IMR-90 (cell line): ENCODE measurements at regions not wholly inside any gene's neighbourhood (a gene's known extent, or its start where the extent isn't known, plus 50 kb on each side); places are given as distances from the start of the nearest gene placed in this dataset.

ENCODE experiments used
- ATAC-seq: fragments of 200-7000 bp; cut with Tn5 transposase; 2 replicates; pipeline ENCODE4 v1.9.1; 2020; ENCODE audit warnings: low read depth, mild to moderate bottlenecking, moderate library complexity
- BruUV-seq: library from RNA; stranded (reverse); fragments of 400-500 nt; replicated peaks from 2 replicates; lab custom pipeline; 2021; lab: Mats Ljungman, UMichigan
- CTCF ChIA-PET: fragments of 300-600 bp; formaldehyde crosslinking; extraction: SDS; loops from one replicate; lab custom pipeline; 2021; ENCODE audit warnings: antibody characterized with exemption; lab: Yijun Ruan, JAX
- POLR2A ChIA-PET: fragments of 300-600 bp; sonication (Branson Sonifier 250); formaldehyde crosslinking; loops from one replicate; lab custom pipeline; 2022; ENCODE audit warnings: antibody characterized with exemption; ENCODE audit not compliant: unreplicated experiment; lab: Charles Lee
- DNase-seq: peaks from one replicate; pipeline ENCODE4 v3.0.0; 2013
- H2AFZ ChIP-seq: replicated peaks from 2 replicates; pipeline ENCODE3; 2013; ENCODE audit warnings: low read length, mild to moderate bottlenecking; ENCODE audit not compliant: poor library complexity
- H2AK5ac ChIP-seq: 2 replicates; pipeline ENCODE4 v1.6.1; 2013; ENCODE audit warnings: low read depth, low read length, inconsistent platforms
- H2AK9ac ChIP-seq: replicated peaks from 2 replicates; pipeline ENCODE3; 2013; ENCODE audit warnings: mild to moderate bottlenecking, low read depth, low read length, moderate library complexity; ENCODE audit not compliant: poor library complexity
- H2BK120ac ChIP-seq: 2 replicates; pipeline ENCODE4 v1.6.1; 2013; ENCODE audit warnings: low read depth, low read length, inconsistent platforms
- H2BK15ac ChIP-seq: 3 replicates; pipeline ENCODE4 v1.6.1; 2013; ENCODE audit warnings: low read depth, low read length, inconsistent platforms
- H2BK20ac ChIP-seq: 2 replicates; pipeline ENCODE4 v1.6.1; 2013; ENCODE audit warnings: low read depth, mild to moderate bottlenecking, inconsistent platforms, low read length, moderate library complexity
- H2BK5ac ChIP-seq: 2 replicates; pipeline ENCODE4 v1.6.1; 2013; ENCODE audit warnings: mild to moderate bottlenecking, low read depth, low read length, inconsistent platforms; ENCODE audit not compliant: poor library complexity, severe bottlenecking
- H3K14ac ChIP-seq: replicated peaks from 2 replicates; pipeline ENCODE4 v1.6.1; 2013; ENCODE audit warnings: low read depth, low read length, inconsistent platforms
- H3K18ac ChIP-seq: 2 replicates; pipeline ENCODE4 v1.6.1; 2013; ENCODE audit warnings: low read depth, low read length, control low read depth
- H3K23ac ChIP-seq: 2 replicates; pipeline ENCODE4 v1.6.1; 2013; ENCODE audit warnings: low read depth, low read length, inconsistent platforms
- H3K27ac ChIP-seq: 2 replicates; pipeline ENCODE4 v1.5.1; 2013; ENCODE audit warnings: mild to moderate bottlenecking, control low read depth, low read length; ENCODE audit not compliant: insufficient read depth
- H3K27me3 ChIP-seq: 2 replicates; pipeline ENCODE4 v1.6.1; 2013; ENCODE audit warnings: low read length; ENCODE audit not compliant: control insufficient read depth, insufficient read depth
- H3K36me3 ChIP-seq: 2 replicates; pipeline ENCODE4 v1.6.1; 2013; ENCODE audit warnings: low read length, mixed read lengths; ENCODE audit not compliant: control insufficient read depth, insufficient read depth
- H3K4ac ChIP-seq: 2 replicates; pipeline ENCODE4 v1.6.1; 2013; ENCODE audit warnings: low read depth, low read length, inconsistent platforms
- H3K4me1 ChIP-seq: 2 replicates; pipeline ENCODE4 v1.6.1; 2013; ENCODE audit warnings: low read length, mixed read lengths; ENCODE audit not compliant: control insufficient read depth, insufficient read depth
- H3K4me2 ChIP-seq: 2 replicates; pipeline ENCODE4 v1.6.1; 2013; ENCODE audit warnings: low read depth, mild to moderate bottlenecking, control low read depth, low read length, moderate library complexity
- H3K4me3 ChIP-seq: 2 replicates; pipeline ENCODE4 v1.5.1; 2013; ENCODE audit warnings: low read depth, mild to moderate bottlenecking, control low read depth, low read length, moderate library complexity; ENCODE audit not compliant: insufficient read depth
- H3K56ac ChIP-seq: 2 replicates; pipeline ENCODE4 v1.6.1; 2013; ENCODE audit warnings: low read length, inconsistent platforms; ENCODE audit not compliant: insufficient read depth; ENCODE audit errors: extremely low read depth
- H3K79me1 ChIP-seq, 2 experiments: 2 replicates each; pipeline ENCODE4 v1.6.1; 2013; ENCODE audit warnings: low read length in 2 of 2, inconsistent platforms in 1 of 2, low read depth in 1 of 2
- H3K9ac ChIP-seq: 2 replicates; pipeline ENCODE4 v1.6.1; 2013; ENCODE audit warnings: low read depth, low read length, control low read depth
- H3K9me1 ChIP-seq: 2 replicates; pipeline ENCODE4 v1.6.1; 2013; ENCODE audit warnings: low read length, inconsistent platforms; ENCODE audit not compliant: insufficient read depth
- H3K9me3 ChIP-seq: 2 replicates; pipeline ENCODE4 v1.6.1; 2013; ENCODE audit warnings: low read length; ENCODE audit not compliant: control insufficient read depth, insufficient read depth
- H4K20me1 ChIP-seq: 2 replicates; pipeline ENCODE4 v1.6.1; 2013; ENCODE audit warnings: low read length, inconsistent platforms; ENCODE audit not compliant: insufficient read depth
- H4K5ac ChIP-seq: 2 replicates; pipeline ENCODE4 v1.6.1; 2013; ENCODE audit warnings: mild to moderate bottlenecking, low read depth, low read length, control low read depth
- H4K8ac ChIP-seq, 2 experiments: 2 replicates each; pipeline ENCODE4 v1.6.1; 2013; ENCODE audit warnings: low read depth in 2 of 2, low read length in 2 of 2, control low read depth in 1 of 2, inconsistent platforms in 1 of 2
- H4K91ac ChIP-seq: 2 replicates; pipeline ENCODE4 v1.6.1; 2013; ENCODE audit warnings: low read depth, low read length, inconsistent platforms; ENCODE audit not compliant: insufficient read depth
- MAZ ChIP-seq: IDR thresholded peaks from 2 replicates; pipeline ENCODE4 v1.6.1; 2012; ENCODE audit warnings: low read depth, mild to moderate bottlenecking, low read length, improper control_type of control experiment, moderate library complexity, borderline replicate concordance
- RAD21 ChIP-seq: IDR thresholded peaks from 2 replicates; pipeline ENCODE4 v1.6.1; 2012; ENCODE audit warnings: low read length, improper control_type of control experiment
- RFX5 ChIP-seq: IDR thresholded peaks from 2 replicates; pipeline ENCODE4 v1.8.0; 2012; ENCODE audit warnings: low read depth, mild to moderate bottlenecking, low read length, moderate library complexity
- WGBS, 2 experiments: methylation state at CpG; one replicate each; pipeline versions ENCODE4 v1.1.5 to v1.1.7; 2013; ENCODE audit warnings: missing lambda C conversion rate in 2 of 2; ENCODE audit not compliant: insufficient read length in 1 of 2; ENCODE audit errors: extremely low coverage in 2 of 2; 5-methylcytosine and 5-hydroxymethylcytosine counted together
- dilution Hi-C: fragments of 300-500 bp; cut with HindIII; formaldehyde crosslinking; loops from one replicate; pipeline ENCODE4 v1.14.3; 2018; ENCODE audit warnings: low sequenced_read_pairs; ENCODE audit not compliant: unreplicated experiment
- in situ Hi-C: fragments of 300-500 bp; cut with MboI; formaldehyde crosslinking; loops from 3 replicates; pipeline ENCODE4 v1.14.3; 2019; ENCODE audit warnings: low sequenced_read_pairs, inconsistent platforms, mixed read lengths
- intact Hi-C: fragments of 100-400 bp; cut with micrococcal nuclease; formaldehyde crosslinking; loops from 2 replicates; pipeline ENCODE4 v1.10.0; 2022

- no CpG with 5 or more reads among the region's 2 CpGs for WGBS, 2 experiments
- BruUV-seq: no TSS peak
- ATAC-seq (no peak), DNase-seq (no peak)
- Histone ChIP-seq H2AFZ (no peak overlapping the region), H4K20me1 (no peaks in the 10 kb centered on the region), H3K27ac (no peak overlapping the region), H3K56ac (no peak overlapping the region), H2BK15ac (no peak overlapping the region), H3K4me2 (no peak overlapping the region), H2BK20ac (no peak overlapping the region), H2AK5ac (no peak overlapping the region), H2AK9ac (no peak overlapping the region), H4K5ac (no peak overlapping the region), H3K18ac (no peak overlapping the region), H3K4me1 (no peaks in the 10 kb centered on the region), H3K9me3 (no peaks in the 10 kb centered on the region), H3K23ac (no peak overlapping the region), H3K27me3 (no peaks in the 10 kb centered on the region; the same call in 1 of the 2 replicates), H3K9me1 (no peaks in the 10 kb centered on the region), H3K9ac (no peak overlapping the region), H2BK5ac (no peak overlapping the region), H3K36me3 (no peaks in the 10 kb centered on the region), H3K4ac (no peak overlapping the region), H3K79me1 (no peaks in the 10 kb centered on the region), H4K91ac (no peak overlapping the region), H4K8ac (no peak overlapping the region), H3K4me3 (no peak overlapping the region), H2BK120ac (no peak overlapping the region), H3K14ac (no peak overlapping the region)
- dilution Hi-C loops (no loop called here), in situ Hi-C loops (no loop called here), intact Hi-C loops (loop anchor here (5.0 kb wide), 2 partner anchors 758 to 1637 kb away; no protein-coding TSS in a partner anchor)
- ChIA-PET CTCF (no interaction called here), POLR2A (no interaction called here)
- no peak for TF ChIP-seq MAZ
- no peak for TF ChIP-seq RAD21
- TF ChIP-seq RFX5: no peak
These were observed 472.2 kb downstream of the ARL4A start for GRCh38 chr7:13159467-13160184.
